ENCODE measurements at regions not wholly inside any gene's neighbourhood (a gene's known extent, or its start where the extent isn't known, plus 50 kb on each side); places are given as distances from the start of the nearest gene placed in this dataset.

- Histone ChIP-seq H3K4me3 (ENCODE audit: insufficient read depth, low read depth, low read length) (no peak overlapping the region), H4K8ac (ENCODE audit: low read depth in 2 of 2, low read length in 2 of 2) (no peak overlapping the region), H3K27ac (ENCODE audit: insufficient read depth, low read length) (no peak overlapping the region), H3K4me2 (ENCODE audit: low read depth, low read length) (no peak overlapping the region), H3K4ac (ENCODE audit: low read depth, low read length) (no peak overlapping the region), H2BK20ac (ENCODE audit: low read depth, low read length) (no peak overlapping the region), H3K9me3 (ENCODE audit: control insufficient read depth, insufficient read depth, low read length) (no peaks in the 10 kb centered on the region), H3K14ac (replicated peaks; ENCODE audit: low read depth, low read length) (no peak overlapping the region), H3K18ac (ENCODE audit: low read depth, low read length) (no peak overlapping the region), H3K56ac (ENCODE audit: extremely low read depth, insufficient read depth, low read length) (no peak overlapping the region), H4K5ac (ENCODE audit: low read depth, low read length) (no peak overlapping the region), H3K23ac (ENCODE audit: low read depth, low read length) (no peak overlapping the region), H2BK120ac (ENCODE audit: low read depth, low read length) (no peak overlapping the region), H2AK9ac (replicated peaks; ENCODE audit: low read depth, low read length, poor library complexity) (no peak overlapping the region), H3K9me1 (ENCODE audit: insufficient read depth, low read length) (no peaks in the 10 kb centered on the region), H4K20me1 (ENCODE audit: insufficient read depth, low read length) (no peaks in the 10 kb centered on the region), H3K36me3 (ENCODE audit: control insufficient read depth, insufficient read depth, low read length) (no peaks in the 10 kb centered on the region), H3K27me3 (ENCODE audit: control insufficient read depth, insufficient read depth, low read length) (peaks cover 7% of the 10 kb centered on the region; the same call in 1 of the 2 replicates), H2BK15ac (ENCODE audit: low read depth, low read length) (no peak overlapping the region), H2AK5ac (ENCODE audit: low read depth, low read length) (no peak overlapping the region), H4K91ac (ENCODE audit: insufficient read depth, low read depth, low read length) (no peak overlapping the region), H3K4me1 (ENCODE audit: control insufficient read depth, insufficient read depth, low read length) (no peaks in the 10 kb centered on the region), H2BK5ac (ENCODE audit: low read depth, low read length, poor library complexity, severe bottlenecking) (no peak overlapping the region), H3K9ac (ENCODE audit: low read depth, low read length) (no peak overlapping the region), H3K79me1 (ENCODE audit: low read depth in 1 of 2, low read length in 2 of 2) (no peaks in the 10 kb centered on the region), H2AFZ (replicated peaks; ENCODE audit: low read length, poor library complexity) (no peak overlapping the region)
- dilution Hi-C loops (cut with HindIII; ENCODE audit: low sequenced_read_pairs, unreplicated experiment) (no loop called here), in situ Hi-C loops (cut with MboI; ENCODE audit: low sequenced_read_pairs) (no loop called here), intact Hi-C loops (cut with micrococcal nuclease) (no loop called here)
- ChIA-PET POLR2A (ENCODE audit: unreplicated experiment) (no interaction called here), CTCF (no interaction called here)
- TF ChIP-seq MAFK (IDR thresholded peaks at IDR 0.05; ENCODE audit: low read depth, low read length) (no peak), ELK1 (IDR thresholded peaks at IDR 0.05; ENCODE audit: borderline replicate concordance, low read depth, low read length) (no peak), FOS (IDR thresholded peaks at IDR 0.05; ENCODE audit: low read depth, low read length) (no peak), CEBPB (IDR thresholded peaks at IDR 0.05; ENCODE audit: low read depth, low read length) (no peak), RCOR1 (IDR thresholded peaks at IDR 0.05; ENCODE audit: insufficient replicate concordance, low read length) (no peak), POLR2A (IDR thresholded peaks at IDR 0.05; ENCODE audit: low read depth, low read length) (no peak), SMC3 (IDR thresholded peaks at IDR 0.05; ENCODE audit: low read depth, low read length) (no peak), NFE2L2 (IDR thresholded peaks at IDR 0.05; ENCODE audit: low read depth, low read length) (no peak), USF2 (IDR thresholded peaks at IDR 0.05; ENCODE audit: low read depth, low read length) (no peak), MAZ (IDR thresholded peaks at IDR 0.05; ENCODE audit: borderline replicate concordance, low read depth, low read length) (no peak), CHD1 (IDR thresholded peaks at IDR 0.05; ENCODE audit: low read depth, low read length) (no peak), MXI1 (IDR thresholded peaks at IDR 0.05; ENCODE audit: borderline replicate concordance, low read depth, low read length) (no peak), RFX5 (IDR thresholded peaks at IDR 0.05; ENCODE audit: low read depth, low read length) (no peak), RAD21 (IDR thresholded peaks at IDR 0.05; ENCODE audit: low read length) (no peak), BHLHE40 (IDR thresholded peaks at IDR 0.05; ENCODE audit: low read depth, low read length) (no peak), CTCF (conservative IDR thresholded peaks at IDR 0.05; ENCODE audit: low read depth, low read length) (no peak)
- BruUV-seq (replicated peaks): no TSS peak
- 87% methylated on average over 2 of the region's 4 CpGs; no CpG with 5 or more reads in 1 of the 2 experiments for WGBS, 2 experiments (ENCODE audit: extremely low coverage in 2 of 2, insufficient read length in 1 of 2)
- ATAC-seq (ENCODE audit: low read depth) (no peak), DNase-seq (no peak)
Observed at GRCh38 chr11:112421879-112422278, 161.2 kb upstream of the PLET1 start.
